ENCODE measurements at regions not wholly inside any gene's neighbourhood (a gene's known extent, or its start where the extent isn't known, plus 50 kb on each side); places are given as distances from the start of the nearest gene placed in this dataset.

GRCh38 chr6:48714250-48714649 lies 603.3 kb upstream of the PTCHD4 start:
- Histone ChIP-seq H3K27me3 (ENCODE audit: insufficient read depth, low read length) (no peaks in the 10 kb centered on the region), H3K79me2 (ENCODE audit: insufficient read depth, low read length) (no peaks in the 10 kb centered on the region), H3K36me3 (ENCODE audit: insufficient read depth, low read length) (no peaks in the 10 kb centered on the region), H3K4me2 (ENCODE audit: insufficient read depth, low read length) (no peak overlapping the region), H3K4me1 (ENCODE audit: insufficient read depth, low read length) (no peaks in the 10 kb centered on the region), H3K4me3 (ENCODE audit: insufficient read depth, low read length) (no peak overlapping the region), H4K20me1 (ENCODE audit: insufficient read depth, low read length) (no peaks in the 10 kb centered on the region), H3K9me3 (ENCODE audit: low read depth, low read length) (no peaks in the 10 kb centered on the region), H2AFZ (ENCODE audit: low read length) (no peak overlapping the region), H3K27ac (ENCODE audit: low read depth, low read length) (no peak overlapping the region)
- no peak for DNase-seq (ENCODE audit: insufficient read length, low spot score, missing footprints)
- no peak for TF ChIP-seq CTCF (IDR thresholded peaks at IDR 0.05; ENCODE audit: extremely low read depth, low read depth, low read length)

- Histone ChIP-seq H3K36me3 (ENCODE audit: insufficient read depth, low read length) (no peaks in the 10 kb centered on the region), H3K4me2 (ENCODE audit: insufficient read depth, low read length) (no peak overlapping the region), H3K4me1 (ENCODE audit: insufficient read depth, low read length) (no peaks in the 10 kb centered on the region), H3K79me2 (ENCODE audit: insufficient read depth, low read length) (no peaks in the 10 kb centered on the region), H3K9me3 (ENCODE audit: low read depth, low read length) (no peaks in the 10 kb centered on the region), H3K4me3 (ENCODE audit: insufficient read depth, low read length) (no peak overlapping the region), H4K20me1 (ENCODE audit: insufficient read depth, low read length) (no peaks in the 10 kb centered on the region), H3K27me3 (ENCODE audit: insufficient read depth, low read length) (no peaks in the 10 kb centered on the region), H3K27ac (ENCODE audit: low read depth, low read length) (no peak overlapping the region), H2AFZ (ENCODE audit: low read length) (no peak overlapping the region)
- no peak for DNase-seq (ENCODE audit: insufficient read length, low spot score, missing footprints)
- TF ChIP-seq CTCF (IDR thresholded peaks at IDR 0.05; ENCODE audit: extremely low read depth, low read depth, low read length): no peak
Observed at GRCh38 chr6:48713612-48714011, 602.6 kb upstream of the PTCHD4 start.

- Histone ChIP-seq H3K9me3 (ENCODE audit: low read depth, low read length) (no peaks in the 10 kb centered on the region), H3K4me3 (ENCODE audit: insufficient read depth, low read length) (no peak overlapping the region), H3K36me3 (ENCODE audit: insufficient read depth, low read length) (no peaks in the 10 kb centered on the region), H3K27me3 (ENCODE audit: insufficient read depth, low read length) (no peaks in the 10 kb centered on the region), H3K4me1 (ENCODE audit: insufficient read depth, low read length) (no peaks in the 10 kb centered on the region), H2AFZ (ENCODE audit: low read length) (no peak overlapping the region), H3K4me2 (ENCODE audit: insufficient read depth, low read length) (no peak overlapping the region), H3K79me2 (ENCODE audit: insufficient read depth, low read length) (no peaks in the 10 kb centered on the region), H4K20me1 (ENCODE audit: insufficient read depth, low read length) (no peaks in the 10 kb centered on the region), H3K27ac (ENCODE audit: low read depth, low read length) (no peak overlapping the region)
- DNase-seq (ENCODE audit: insufficient read length, low spot score, missing footprints): no peak
- TF ChIP-seq CTCF (IDR thresholded peaks at IDR 0.05; ENCODE audit: extremely low read depth, low read depth, low read length): no peak
Observed at GRCh38 chr6:48706310-48706709, 595.3 kb upstream of the PTCHD4 start.

DNA sequence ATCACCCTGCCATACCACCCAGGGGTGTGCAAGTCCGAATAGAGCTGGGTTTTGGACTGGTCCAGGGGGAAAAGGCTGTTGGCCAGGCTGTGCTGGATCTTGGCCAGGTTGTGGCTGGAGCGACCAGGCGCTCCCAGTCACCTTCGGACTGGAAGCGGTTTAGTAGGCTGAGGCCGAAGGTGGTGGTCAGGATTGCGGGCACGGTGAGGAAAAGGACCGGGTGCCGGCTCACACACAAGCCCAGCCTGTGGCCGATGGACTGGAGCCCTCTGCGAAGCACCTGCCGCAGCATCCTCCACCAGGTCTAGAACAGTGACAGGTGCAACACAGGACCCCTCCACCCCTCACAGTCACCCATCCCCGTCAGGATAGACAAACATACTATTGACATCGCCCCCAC lies 590.6 kb upstream of the PTCHD4 start:
- Histone ChIP-seq H3K4me3 (ENCODE audit: insufficient read depth, low read length) (no peak overlapping the region), H3K4me2 (ENCODE audit: insufficient read depth, low read length) (no peak overlapping the region), H4K20me1 (ENCODE audit: insufficient read depth, low read length) (no peaks in the 10 kb centered on the region), H3K27me3 (ENCODE audit: insufficient read depth, low read length) (no peaks in the 10 kb centered on the region), H3K27ac (ENCODE audit: low read depth, low read length) (no peak overlapping the region), H3K4me1 (ENCODE audit: insufficient read depth, low read length) (no peaks in the 10 kb centered on the region), H3K79me2 (ENCODE audit: insufficient read depth, low read length) (no peaks in the 10 kb centered on the region), H2AFZ (ENCODE audit: low read length) (no peak overlapping the region), H3K9me3 (ENCODE audit: low read depth, low read length) (no peaks in the 10 kb centered on the region), H3K36me3 (ENCODE audit: insufficient read depth, low read length) (no peaks in the 10 kb centered on the region)
- DNase-seq (ENCODE audit: insufficient read length, low spot score, missing footprints): no peak
- no peak for TF ChIP-seq CTCF (IDR thresholded peaks at IDR 0.05; ENCODE audit: extremely low read depth, low read depth, low read length)

Measured in osteoblast (primary cell).